NCI-H82 (cell line): ENCODE measurements at regions not wholly inside any gene's neighbourhood (a gene's known extent, or its start where the extent isn't known, plus 50 kb on each side); places are given as distances from the start of the nearest gene placed in this dataset.

Experiments
- DNase-seq: peaks from one replicate; lab custom pipeline; 2025; lab: John Stamatoyannopoulos, UW

- DNase-seq = no peak
Measured at GRCh38 chr3:135792858-135793475, 172.6 kb upstream of the PPP2R3A start.

DNA sequence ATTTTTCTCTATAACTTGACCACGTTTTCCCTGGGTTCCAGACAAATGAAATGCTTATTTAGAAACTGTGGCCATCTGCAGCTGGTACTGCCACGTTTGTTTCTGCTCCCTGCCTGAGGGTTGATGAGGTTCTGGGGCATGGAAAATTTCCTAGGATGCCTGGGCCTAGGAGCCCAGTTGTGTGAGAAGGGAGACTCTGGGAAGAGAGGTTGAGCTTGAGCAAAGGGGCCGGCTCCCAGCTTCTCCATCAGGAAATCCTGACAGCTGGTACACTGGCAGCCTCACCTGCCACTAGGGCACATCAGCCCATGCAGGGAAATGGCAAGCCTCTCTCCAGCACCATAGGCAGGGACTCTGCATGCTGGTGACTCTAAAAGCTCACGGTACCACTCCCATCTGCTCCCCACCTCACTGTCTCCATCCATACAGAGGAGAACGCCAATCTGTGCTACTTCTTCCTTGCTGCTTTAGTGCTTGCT, 165.4 kb upstream of the PPP2R3A start:
- DNase-seq = no peak

GRCh38 chr3:135801018-135801417, 164.5 kb upstream of the PPP2R3A start:
- no peak for DNase-seq

DNA sequence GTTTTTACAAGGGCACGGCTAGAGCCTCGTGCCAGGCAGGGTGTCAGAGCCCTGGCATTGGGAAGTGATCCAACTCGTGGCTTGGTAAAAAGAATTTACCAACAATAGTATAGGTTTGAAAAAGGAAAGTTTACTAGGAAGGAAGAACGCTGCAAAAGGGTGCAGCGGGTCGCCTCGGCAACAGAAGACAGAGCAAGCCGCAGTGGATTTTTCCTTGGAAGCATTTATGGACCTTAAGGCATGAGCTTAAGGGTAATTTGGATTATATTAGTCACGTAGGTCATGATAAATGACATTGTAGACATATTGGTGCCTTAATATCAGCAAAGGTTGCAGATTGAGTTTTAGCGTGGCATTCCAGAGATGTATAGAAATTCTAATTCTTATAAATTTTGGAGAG, 163.4 kb upstream of the PPP2R3A start:
- no peak for DNase-seq

GRCh38 chr3:135803028-135803692, 162.4 kb upstream of the PPP2R3A start:
- no peak for DNase-seq

- DNase-seq = no peak
Measured at GRCh38 chr3:135805752-135806151, 159.8 kb upstream of the PPP2R3A start.

- no peak for DNase-seq
Measured at GRCh38 chr3:135806317-135806716, 159.2 kb upstream of the PPP2R3A start.

DNA sequence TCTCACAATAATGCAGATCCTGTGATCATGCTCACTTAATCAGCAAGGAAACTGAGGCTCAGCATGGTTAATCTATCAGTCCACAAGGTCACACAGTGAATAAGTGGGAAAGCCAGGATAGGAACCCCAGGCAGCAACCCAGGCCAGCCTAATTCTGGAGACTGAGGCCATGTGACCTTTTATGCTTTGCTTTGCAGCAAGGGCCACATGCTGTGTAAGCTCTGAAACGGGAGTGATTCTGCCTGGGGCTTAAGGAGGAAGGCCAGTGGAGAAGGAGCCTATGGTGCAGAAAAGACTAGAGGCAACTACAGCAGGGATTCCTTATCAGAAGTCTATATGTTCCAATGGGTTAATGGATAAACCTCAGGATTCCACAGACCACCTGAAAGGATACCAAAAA, 157.6 kb upstream of the PPP2R3A start:
- no peak for DNase-seq

- DNase-seq = no peak
Measured at GRCh38 chr3:135809021-135809634, 156.4 kb upstream of the PPP2R3A start.

DNA sequence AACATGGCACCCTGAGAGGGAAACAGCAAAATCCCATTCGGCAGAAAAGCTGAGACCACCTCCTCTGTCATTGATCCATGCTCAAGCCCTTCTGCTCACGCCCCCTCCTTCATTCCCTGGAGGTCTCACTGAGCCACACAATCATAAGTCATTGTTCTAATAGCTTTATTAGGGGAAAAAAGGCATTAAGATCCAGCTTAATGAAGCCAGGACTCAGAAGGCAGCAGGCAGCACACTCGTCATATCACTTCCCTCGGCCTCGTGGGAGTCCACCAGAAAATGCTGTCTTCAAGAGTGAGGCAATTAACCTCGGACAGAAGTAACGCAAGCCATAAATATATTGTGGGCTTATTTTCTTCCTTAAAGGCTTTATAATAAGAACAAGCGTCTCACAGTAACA, 153.9 kb upstream of the PPP2R3A start:
- no peak for DNase-seq

DNA sequence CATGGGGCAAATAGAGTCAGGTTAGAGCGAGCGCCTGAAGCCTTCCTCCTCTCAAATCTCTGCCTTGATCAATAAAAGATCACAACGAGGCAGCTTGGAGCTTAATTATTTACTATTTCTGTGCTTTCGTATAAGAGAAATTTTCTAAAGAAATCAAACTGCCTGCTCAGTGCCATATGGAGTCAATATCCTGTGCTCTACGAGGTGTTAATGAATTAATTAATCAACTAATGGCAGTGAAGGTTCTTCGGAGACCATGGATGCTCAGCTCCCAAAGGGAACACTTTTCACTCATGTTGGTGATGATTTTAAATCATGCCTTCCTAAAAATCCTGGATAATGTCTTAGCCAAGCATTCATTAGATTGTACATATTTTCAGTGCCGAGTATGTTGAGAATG, 153.5 kb upstream of the PPP2R3A start:
- DNase-seq = no peak

DNA sequence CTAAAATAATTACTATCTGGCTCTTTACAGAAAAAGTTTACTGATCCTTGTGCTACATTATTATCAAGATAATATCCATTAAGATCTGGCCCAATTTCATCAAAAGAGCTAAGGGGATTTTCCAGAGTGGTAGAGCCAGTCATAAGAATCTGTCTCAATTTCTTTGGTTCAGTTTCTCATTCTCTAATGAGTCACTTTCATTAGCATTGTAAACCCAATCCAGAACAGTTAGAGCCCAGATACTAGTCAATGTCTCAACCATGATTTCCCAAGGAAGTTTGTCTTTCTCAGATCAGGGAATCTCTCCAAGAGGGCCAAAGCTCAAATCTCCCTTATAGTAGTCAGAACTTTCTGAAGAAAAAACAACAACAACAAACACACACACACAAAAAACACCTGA, 131.1 kb upstream of the PPP2R3A start:
- DNase-seq = no peak

- DNase-seq = no peak
Measured at GRCh38 chr3:135837977-135838631, 127.4 kb upstream of the PPP2R3A start.

DNA sequence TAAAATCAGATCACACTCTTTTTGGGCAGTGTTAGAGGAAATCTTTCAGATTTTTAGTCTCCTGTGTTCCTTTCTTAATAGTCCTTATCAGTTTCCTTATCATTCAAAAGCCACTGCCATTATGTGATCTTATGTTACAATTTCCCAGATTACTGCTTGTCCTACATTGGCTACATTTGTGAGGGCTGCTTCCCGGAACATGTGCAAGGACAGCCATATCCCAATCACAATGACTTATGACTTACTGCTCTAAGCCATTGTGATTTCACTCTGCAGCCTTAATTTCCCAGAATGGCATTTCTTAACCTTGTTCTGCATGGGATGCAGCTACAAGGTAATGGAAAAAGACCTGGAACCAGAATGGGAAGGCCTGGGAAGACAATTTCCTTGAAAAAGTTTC, 125.1 kb upstream of the PPP2R3A start:
- no peak for DNase-seq

DNA sequence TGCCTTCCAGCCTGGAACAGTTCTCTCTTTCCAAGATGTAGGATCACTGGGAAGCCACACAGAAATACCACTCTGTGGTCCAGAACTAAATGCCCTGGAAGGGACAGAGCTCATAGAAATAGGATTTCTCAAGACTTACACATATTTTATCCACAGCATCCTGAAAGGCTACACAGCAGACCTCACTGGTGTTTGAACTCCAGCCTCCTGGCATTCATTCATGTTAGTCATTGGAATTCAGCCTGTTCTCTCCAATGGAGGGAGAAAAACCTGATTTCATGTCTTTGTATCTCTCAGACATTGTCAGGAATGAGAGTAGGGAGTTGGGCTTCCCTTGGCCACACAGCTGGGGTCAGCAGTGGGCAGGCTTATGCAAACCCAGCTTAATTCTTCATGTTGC, 121.1 kb upstream of the PPP2R3A start:
- no peak for DNase-seq

- no peak for DNase-seq
Measured at GRCh38 chr3:135848051-135848450, 117.5 kb upstream of the PPP2R3A start.

DNA sequence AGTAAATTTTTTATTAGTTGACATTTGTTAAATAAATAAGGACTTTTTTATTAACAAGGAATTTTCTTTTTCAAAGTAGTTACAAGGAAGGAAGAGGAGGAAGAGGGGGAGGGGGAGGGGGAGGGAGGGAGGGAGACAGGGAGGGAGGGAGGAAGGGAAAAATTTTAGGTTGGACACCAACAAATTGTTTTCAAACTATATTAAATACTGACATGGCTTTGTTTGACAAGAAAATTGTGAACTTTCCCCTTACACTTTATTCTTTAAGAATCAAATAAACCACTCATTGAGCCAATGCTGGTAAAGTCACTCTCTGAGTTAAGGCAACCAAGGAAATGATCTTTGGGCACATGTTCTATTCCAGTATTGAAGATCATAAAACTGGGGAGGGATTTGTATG, 115.7 kb upstream of the PPP2R3A start:
- no peak for DNase-seq

- DNase-seq = no peak
Measured at GRCh38 chr3:135851201-135852081, 114.1 kb upstream of the PPP2R3A start.

GRCh38 chr3:135853981-135854380, 111.5 kb upstream of the PPP2R3A start:
- DNase-seq = no peak

DNA sequence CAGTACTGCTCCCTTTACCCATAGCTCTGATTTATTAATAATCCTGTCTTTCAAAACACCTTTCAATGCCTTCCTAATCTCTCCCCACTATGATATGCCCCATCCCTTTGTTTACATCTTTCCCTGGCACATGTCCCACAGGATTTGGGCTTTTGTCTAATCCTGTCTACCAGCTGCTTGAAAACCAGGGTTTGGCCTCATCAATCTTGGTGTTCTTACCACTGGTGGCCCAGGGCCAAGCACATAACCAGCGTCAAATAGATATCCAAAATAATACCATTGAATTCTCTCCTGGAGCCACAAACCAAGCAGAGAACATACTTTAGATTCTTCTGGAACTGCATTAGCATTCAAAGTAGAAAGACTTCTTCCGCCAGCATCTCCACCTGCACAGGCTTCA, 104.8 kb upstream of the PPP2R3A start:
- DNase-seq = peak; percentile 72

- DNase-seq = no peak
Measured at GRCh38 chr3:135862361-135862760, 103.2 kb upstream of the PPP2R3A start.

GRCh38 chr3:135864060-135864459, 101.5 kb upstream of the PPP2R3A start:
- DNase-seq = no peak
